ENCODE measurements at regions not wholly inside any gene's neighbourhood (a gene's known extent, or its start where the extent isn't known, plus 50 kb on each side); places are given as distances from the start of the nearest gene placed in this dataset.

- H3K27me3 Mint-ChIP-seq (ENCODE audit: low read depth, unreplicated experiment), result no peaks in the 10 kb centered on the region
- H3K9me3 ChIP-seq (ENCODE audit: insufficient read depth, low read depth, low read length), result no peaks in the 10 kb centered on the region
- H3K36me3 ChIP-seq (ENCODE audit: insufficient read depth, low read length), result no peaks in the 10 kb centered on the region
- H3K4me1 ChIP-seq (ENCODE audit: insufficient read depth, low read length), result peaks cover 10% of the 10 kb centered on the region
- no peaks in the 10 kb centered on the region for H3K79me2 ChIP-seq (ENCODE audit: insufficient read depth, low read length)
- peaks cover 4% of the 10 kb centered on the region for H3K9me3 Mint-ChIP-seq (ENCODE audit: unreplicated experiment)
- no peak overlapping the region for H3K27ac ChIP-seq (ENCODE audit: low read depth, low read length)
- FAIRE-seq (no peak), DNase-seq (ENCODE audit: low read depth) (no peak)
- no peak overlapping the region for H3K9ac ChIP-seq (ENCODE audit: low read length)
- H2AFZ ChIP-seq (ENCODE audit: low read depth, low read length), result no peak overlapping the region
- no peaks in the 10 kb centered on the region for H3K36me3 Mint-ChIP-seq (ENCODE audit: low read depth, unreplicated experiment)
- no peaks in the 10 kb centered on the region for H3K27me3 ChIP-seq (ENCODE audit: insufficient read depth, low read length)
- no peak overlapping the region for H3K27ac Mint-ChIP-seq (ENCODE audit: unreplicated experiment)
- no peak overlapping the region for H3K4me3 ChIP-seq (ENCODE audit: insufficient read depth, low read depth, low read length)
- TF ChIP-seq EZH2 (IDR thresholded peaks at IDR 0.05; ENCODE audit: insufficient read depth, low read length), result no peak
- no peak overlapping the region for H3K4me3 Mint-ChIP-seq (ENCODE audit: unreplicated experiment)
- H4K20me1 ChIP-seq (ENCODE audit: insufficient read depth, low read length), result no peaks in the 10 kb centered on the region
- H3K4me1 Mint-ChIP-seq (ENCODE audit: low read depth, unreplicated experiment), result peaks cover 3% of the 10 kb centered on the region
- no peak overlapping the region for H3K4me2 ChIP-seq (ENCODE audit: low read length)
These were observed 65.8 kb upstream of the SUB1 start for GRCh38 chr5:32519508-32519907.

GRCh38 chr5:32514806-32515205 is 70.3 kb upstream of the ZFR start:
- Histone ChIP-seq H3K4me2 (ENCODE audit: low read length) (no peak overlapping the region), H3K9ac (ENCODE audit: low read length) (no peak overlapping the region), H3K4me3 (ENCODE audit: insufficient read depth, low read depth, low read length) (no peak overlapping the region), H3K27ac (ENCODE audit: low read depth, low read length) (no peak overlapping the region), H2AFZ (ENCODE audit: low read depth, low read length) (no peak overlapping the region), H3K36me3 (ENCODE audit: insufficient read depth, low read length) (no peaks in the 10 kb centered on the region), H4K20me1 (ENCODE audit: insufficient read depth, low read length) (no peaks in the 10 kb centered on the region), H3K4me1 (ENCODE audit: insufficient read depth, low read length) (no peaks in the 10 kb centered on the region), H3K9me3 (ENCODE audit: insufficient read depth, low read depth, low read length) (no peaks in the 10 kb centered on the region), H3K79me2 (ENCODE audit: insufficient read depth, low read length) (no peaks in the 10 kb centered on the region), H3K27me3 (ENCODE audit: insufficient read depth, low read length) (no peaks in the 10 kb centered on the region)
- no peak overlapping the region for H3K4me3 Mint-ChIP-seq (ENCODE audit: unreplicated experiment)
- H3K27me3 Mint-ChIP-seq (ENCODE audit: low read depth, unreplicated experiment), result peaks cover 2% of the 10 kb centered on the region
- H3K4me1 Mint-ChIP-seq (ENCODE audit: low read depth, unreplicated experiment), result no peaks in the 10 kb centered on the region
- H3K27ac Mint-ChIP-seq (ENCODE audit: unreplicated experiment), result no peak overlapping the region
- peaks cover 2% of the 10 kb centered on the region for H3K9me3 Mint-ChIP-seq (ENCODE audit: unreplicated experiment)
- DNase-seq (ENCODE audit: low read depth) (no peak), FAIRE-seq (no peak)
- no peaks in the 10 kb centered on the region for H3K36me3 Mint-ChIP-seq (ENCODE audit: low read depth, unreplicated experiment)
- no peak for TF ChIP-seq EZH2 (IDR thresholded peaks at IDR 0.05; ENCODE audit: insufficient read depth, low read length)
- TF ChIP-seq, protein P1, sequence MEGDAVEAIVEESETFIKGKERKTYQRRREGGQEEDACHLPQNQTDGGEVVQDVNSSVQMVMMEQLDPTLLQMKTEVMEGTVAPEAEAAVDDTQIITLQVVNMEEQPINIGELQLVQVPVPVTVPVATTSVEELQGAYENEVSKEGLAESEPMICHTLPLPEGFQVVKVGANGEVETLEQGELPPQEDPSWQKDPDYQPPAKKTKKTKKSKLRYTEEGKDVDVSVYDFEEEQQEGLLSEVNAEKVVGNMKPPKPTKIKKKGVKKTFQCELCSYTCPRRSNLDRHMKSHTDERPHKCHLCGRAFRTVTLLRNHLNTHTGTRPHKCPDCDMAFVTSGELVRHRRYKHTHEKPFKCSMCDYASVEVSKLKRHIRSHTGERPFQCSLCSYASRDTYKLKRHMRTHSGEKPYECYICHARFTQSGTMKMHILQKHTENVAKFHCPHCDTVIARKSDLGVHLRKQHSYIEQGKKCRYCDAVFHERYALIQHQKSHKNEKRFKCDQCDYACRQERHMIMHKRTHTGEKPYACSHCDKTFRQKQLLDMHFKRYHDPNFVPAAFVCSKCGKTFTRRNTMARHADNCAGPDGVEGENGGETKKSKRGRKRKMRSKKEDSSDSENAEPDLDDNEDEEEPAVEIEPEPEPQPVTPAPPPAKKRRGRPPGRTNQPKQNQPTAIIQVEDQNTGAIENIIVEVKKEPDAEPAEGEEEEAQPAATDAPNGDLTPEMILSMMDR (IDR thresholded peaks at IDR 0.05; ENCODE audit: insufficient read depth, low read depth, low read length), result no peak

DNA sequence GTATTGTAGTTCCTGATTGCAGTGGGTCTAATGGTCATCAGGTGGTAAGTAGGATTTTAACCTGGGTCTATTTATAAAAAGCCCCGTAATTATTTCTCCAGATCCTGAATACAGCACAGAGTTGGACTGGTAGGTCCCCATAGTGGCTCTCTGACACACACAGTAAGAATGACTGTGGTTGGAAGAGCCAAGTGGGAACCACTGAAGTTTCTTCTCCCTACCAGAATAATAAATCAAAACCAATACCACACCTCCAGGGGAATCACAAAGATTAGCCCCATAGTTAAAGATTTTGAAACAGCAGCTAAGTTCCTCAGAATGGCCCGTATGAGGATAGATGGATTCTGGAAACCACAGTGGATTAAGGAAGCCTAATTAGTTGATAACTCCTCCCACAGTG is 68.4 kb upstream of the ZFR start:
- DNase-seq (ENCODE audit: low read depth), result peak; percentile 61
- no peak for FAIRE-seq
- H3K9me3 ChIP-seq (ENCODE audit: insufficient read depth, low read depth, low read length), result no peaks in the 10 kb centered on the region

More for the DNA sequence above, 68.4 kb upstream of the ZFR start:
- Mint-ChIP-seq H3K4me1 (ENCODE audit: low read depth, unreplicated experiment) (no peaks in the 10 kb centered on the region), H3K4me3 (ENCODE audit: unreplicated experiment) (no peak overlapping the region), H3K9me3 (ENCODE audit: unreplicated experiment) (no peaks in the 10 kb centered on the region), H3K27me3 (ENCODE audit: low read depth, unreplicated experiment) (peaks cover 2% of the 10 kb centered on the region), H3K36me3 (ENCODE audit: low read depth, unreplicated experiment) (no peaks in the 10 kb centered on the region), H3K27ac (ENCODE audit: unreplicated experiment) (no peak overlapping the region)
- no peaks in the 10 kb centered on the region for H3K79me2 ChIP-seq (ENCODE audit: insufficient read depth, low read length)
- H3K9ac ChIP-seq (ENCODE audit: low read length), result no peak overlapping the region
- no peak overlapping the region for H3K4me3 ChIP-seq (ENCODE audit: insufficient read depth, low read depth, low read length)
- H3K27me3 ChIP-seq (ENCODE audit: insufficient read depth, low read length), result no peaks in the 10 kb centered on the region
- H2AFZ ChIP-seq (ENCODE audit: low read depth, low read length), result no peak overlapping the region
- TF ChIP-seq EZH2 (IDR thresholded peaks at IDR 0.05; ENCODE audit: insufficient read depth, low read length), result no peak
- TF ChIP-seq, protein P1 (IDR thresholded peaks at IDR 0.05; ENCODE audit: insufficient read depth, low read depth, low read length), result no peak
- H3K4me2 ChIP-seq (ENCODE audit: low read length), result no peak overlapping the region
- no peaks in the 10 kb centered on the region for H4K20me1 ChIP-seq (ENCODE audit: insufficient read depth, low read length)
- no peak overlapping the region for H3K27ac ChIP-seq (ENCODE audit: low read depth, low read length)
- peaks cover 10% of the 10 kb centered on the region for H3K4me1 ChIP-seq (ENCODE audit: insufficient read depth, low read length)
- H3K36me3 ChIP-seq (ENCODE audit: insufficient read depth, low read length), result no peaks in the 10 kb centered on the region

All from astrocyte (in vitro differentiated cells and primary cell).